ENCODE measurements at regions not wholly inside any gene's neighbourhood (a gene's known extent, or its start where the extent isn't known, plus 50 kb on each side); places are given as distances from the start of the nearest gene placed in this dataset.
"Not testable (repeated sequence)": the region's sequence is repeated elsewhere in the genome, so short reads cannot be mapped to it uniquely, and the experiment has no call there.

- no peaks in the 10 kb centered on the region for H3K4me1 ChIP-seq (ENCODE audit: control insufficient read depth in 3 of 3, insufficient read depth in 2 of 3, low read depth in 1 of 3, low read length in 2 of 3)
- H3K27ac ChIP-seq (ENCODE audit: low read depth in 1 of 3, low read length in 2 of 3) = no peak overlapping the region
- DNase-seq = no peak
- WGBS, 3 donors = 60 to 70% (median 64%) methylated on average over 5 of the region's 5 CpGs
- no peaks in the 10 kb centered on the region for H3K36me3 ChIP-seq (ENCODE audit: control insufficient read depth in 3 of 3, insufficient read depth in 2 of 3, low read depth in 1 of 3, low read length in 3 of 3)
- FAIRE-seq = no peak
- no peak overlapping the region for H3K4me3 ChIP-seq (ENCODE audit: low read depth in 1 of 3, low read length in 3 of 3)
- peaks cover 0 to 5% (median 2%) of the 10 kb centered on the region in 3 donors for H3K27me3 ChIP-seq (ENCODE audit: control insufficient read depth in 3 of 3, insufficient read depth in 3 of 3, low read length in 3 of 3)
- H3K9me3 ChIP-seq (ENCODE audit: control insufficient read depth in 2 of 2, insufficient read depth in 1 of 2, low read depth in 1 of 2, low read length in 1 of 2) = no peaks in the 10 kb centered on the region
These were observed 127.2 kb upstream of the PODXL start for GRCh38 chr7:131683536-131684125.

GRCh38 chr7:131681961-131682360 is 125.5 kb upstream of the PODXL start:
- Histone ChIP-seq H3K36me3 (ENCODE audit: control insufficient read depth in 3 of 3, insufficient read depth in 2 of 3, low read depth in 1 of 3, low read length in 3 of 3) (no peaks in the 10 kb centered on the region), H3K9me3 (ENCODE audit: control insufficient read depth in 2 of 2, insufficient read depth in 1 of 2, low read depth in 1 of 2, low read length in 1 of 2) (no peaks in the 10 kb centered on the region), H3K4me1 (ENCODE audit: control insufficient read depth in 3 of 3, insufficient read depth in 2 of 3, low read depth in 1 of 3, low read length in 2 of 3) (no peaks in the 10 kb centered on the region), H3K4me3 (ENCODE audit: low read depth in 1 of 3, low read length in 3 of 3) (no peak overlapping the region), H3K27me3 (ENCODE audit: control insufficient read depth in 3 of 3, insufficient read depth in 3 of 3, low read length in 3 of 3) (peaks cover 0 to 5% (median 2%) of the 10 kb centered on the region in 3 donors), H3K27ac (ENCODE audit: low read depth in 1 of 3, low read length in 2 of 3) (no peak overlapping the region)
- FAIRE-seq (no peak), DNase-seq (no peak)
- 0 to 39% (median 32%) methylated on average over 1 of the region's 1 CpG for whole genome bisulfite sequencing, 3 donors

GRCh38 chr7:131679071-131679470 is 122.6 kb upstream of the PODXL start:
- not testable (repeated sequence) for H3K9me3 ChIP-seq (ENCODE audit: control insufficient read depth in 2 of 2, insufficient read depth in 1 of 2, low read depth in 1 of 2, low read length in 1 of 2); DNase-seq; H3K4me1 ChIP-seq (ENCODE audit: control insufficient read depth in 3 of 3, insufficient read depth in 2 of 3, low read depth in 1 of 3, low read length in 2 of 3); FAIRE-seq; H3K4me3 ChIP-seq (ENCODE audit: low read depth in 1 of 3, low read length in 3 of 3); H3K36me3 ChIP-seq (ENCODE audit: control insufficient read depth in 3 of 3, insufficient read depth in 2 of 3, low read depth in 1 of 3, low read length in 3 of 3); H3K27me3 ChIP-seq (ENCODE audit: control insufficient read depth in 3 of 3, insufficient read depth in 3 of 3, low read length in 3 of 3); H3K27ac ChIP-seq (ENCODE audit: low read depth in 1 of 3, low read length in 2 of 3)
- WGBS, 3 donors = 60 to 78% (median 66%) methylated on average over 8 of the region's 8 CpGs

DNA sequence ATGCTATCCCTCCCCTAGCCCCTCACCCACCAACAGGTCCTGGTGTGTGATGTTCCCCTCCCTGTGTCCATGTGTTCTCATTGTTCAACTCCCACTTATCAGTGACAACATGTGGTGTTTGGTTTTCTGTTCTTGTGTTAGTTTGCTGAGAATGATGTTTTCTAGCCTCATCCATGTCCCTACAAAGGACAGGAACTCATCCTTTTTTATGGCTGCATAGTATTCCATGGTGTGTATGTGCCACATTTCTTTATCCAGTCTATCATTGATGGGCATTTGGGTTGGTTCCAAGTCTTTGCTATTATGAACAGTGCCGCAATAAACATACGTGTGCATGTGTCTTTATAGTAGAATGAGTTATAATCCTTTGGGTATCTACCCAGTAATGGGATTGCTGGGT is 120.4 kb upstream of the PODXL start:
- H3K9me3 ChIP-seq (ENCODE audit: control insufficient read depth in 2 of 2, insufficient read depth in 1 of 2, low read depth in 1 of 2, low read length in 1 of 2); FAIRE-seq; H3K36me3 ChIP-seq (ENCODE audit: control insufficient read depth in 3 of 3, insufficient read depth in 2 of 3, low read depth in 1 of 3, low read length in 3 of 3); DNase-seq; H3K27ac ChIP-seq (ENCODE audit: low read depth in 1 of 3, low read length in 2 of 3); H3K27me3 ChIP-seq (ENCODE audit: control insufficient read depth in 3 of 3, insufficient read depth in 3 of 3, low read length in 3 of 3); H3K4me3 ChIP-seq (ENCODE audit: low read depth in 1 of 3, low read length in 3 of 3); H3K4me1 ChIP-seq (ENCODE audit: control insufficient read depth in 3 of 3, insufficient read depth in 2 of 3, low read depth in 1 of 3, low read length in 2 of 3): not testable (repeated sequence)
- 85 to 98% (median 93%) methylated on average over 2 of the region's 2 CpGs for WGBS, 3 donors

DNA sequence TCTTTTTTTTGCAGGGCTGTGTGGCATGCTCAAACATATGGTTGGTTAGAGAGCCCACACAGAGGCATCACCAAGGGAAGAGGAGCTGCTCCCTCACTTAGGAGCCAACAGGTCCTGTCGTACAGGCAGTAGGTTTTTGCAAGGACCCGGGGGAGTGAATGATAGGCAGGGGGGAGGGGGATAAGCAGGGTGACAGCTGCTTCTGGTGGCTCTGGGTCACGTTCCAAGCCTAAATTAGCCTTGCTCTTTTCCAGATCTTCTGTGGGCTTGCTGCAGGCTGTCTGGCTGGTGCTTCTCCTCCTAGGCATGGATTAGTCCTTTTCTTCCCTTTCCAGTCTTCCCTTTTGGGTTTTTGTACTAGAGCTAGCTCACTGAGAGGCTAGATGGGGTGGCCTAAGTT is 117.7 kb upstream of the PODXL start:
- FAIRE-seq = no peak
- Histone ChIP-seq H3K27ac (ENCODE audit: low read depth in 1 of 3, low read length in 2 of 3) (no peak overlapping the region), H3K9me3 (ENCODE audit: control insufficient read depth in 2 of 2, insufficient read depth in 1 of 2, low read depth in 1 of 2, low read length in 1 of 2) (no peaks in the 10 kb centered on the region), H3K36me3 (ENCODE audit: control insufficient read depth in 3 of 3, insufficient read depth in 2 of 3, low read depth in 1 of 3, low read length in 3 of 3) (no peaks in the 10 kb centered on the region), H3K4me3 (ENCODE audit: low read depth in 1 of 3, low read length in 3 of 3) (no peak overlapping the region), H3K27me3 (ENCODE audit: control insufficient read depth in 3 of 3, insufficient read depth in 3 of 3, low read length in 3 of 3) (peaks cover 0 to 9% (median 4%) of the 10 kb centered on the region in 3 donors), H3K4me1 (ENCODE audit: control insufficient read depth in 3 of 3, insufficient read depth in 2 of 3, low read depth in 1 of 3, low read length in 2 of 3) (no peaks in the 10 kb centered on the region)
- no peak for DNase-seq
- WGBS, 3 donors = 33 to 36% (median 35%) methylated on average over 3 of the region's 3 CpGs

GRCh38 chr7:131673576-131673975 is 117.1 kb upstream of the PODXL start:
- 50 to 76% (median 52%) methylated on average over 3 of the region's 3 CpGs for WGBS, 3 donors
- FAIRE-seq = no peak

GRCh38 chr7:131670406-131670805 is 114.0 kb upstream of the PODXL start:
- H3K27ac ChIP-seq (ENCODE audit: low read depth in 1 of 3, low read length in 2 of 3) = no peak overlapping the region
- H3K27me3 ChIP-seq (ENCODE audit: control insufficient read depth in 3 of 3, insufficient read depth in 3 of 3, low read length in 3 of 3) = peaks cover 0 to 12% (median 7%) of the 10 kb centered on the region in 3 donors
- H3K36me3 ChIP-seq (ENCODE audit: control insufficient read depth in 3 of 3, insufficient read depth in 2 of 3, low read depth in 1 of 3, low read length in 3 of 3) = no peaks in the 10 kb centered on the region
- H3K4me3 ChIP-seq (ENCODE audit: low read depth in 1 of 3, low read length in 3 of 3) = no peak overlapping the region
- no peak for DNase-seq
- no peaks in the 10 kb centered on the region for H3K4me1 ChIP-seq (ENCODE audit: control insufficient read depth in 3 of 3, insufficient read depth in 2 of 3, low read depth in 1 of 3, low read length in 2 of 3)
- FAIRE-seq = no peak
- peaks cover 0 to 4% of the 10 kb centered on the region in 2 donors for H3K9me3 ChIP-seq (ENCODE audit: control insufficient read depth in 2 of 2, insufficient read depth in 1 of 2, low read depth in 1 of 2, low read length in 1 of 2)
- WGBS, 3 donors = 80 to 91% (median 80%) methylated on average over 2 of the region's 2 CpGs

More at GRCh38 chr7:131673576-131673975, 117.1 kb upstream of the PODXL start:
- Histone ChIP-seq H3K4me3 (ENCODE audit: low read depth in 1 of 3, low read length in 3 of 3) (no peak overlapping the region), H3K27me3 (ENCODE audit: control insufficient read depth in 3 of 3, insufficient read depth in 3 of 3, low read length in 3 of 3) (peaks cover 0 to 9% (median 4%) of the 10 kb centered on the region in 3 donors), H3K9me3 (ENCODE audit: control insufficient read depth in 2 of 2, insufficient read depth in 1 of 2, low read depth in 1 of 2, low read length in 1 of 2) (no peaks in the 10 kb centered on the region), H3K36me3 (ENCODE audit: control insufficient read depth in 3 of 3, insufficient read depth in 2 of 3, low read depth in 1 of 3, low read length in 3 of 3) (no peaks in the 10 kb centered on the region), H3K27ac (ENCODE audit: low read depth in 1 of 3, low read length in 2 of 3) (no peak overlapping the region), H3K4me1 (ENCODE audit: control insufficient read depth in 3 of 3, insufficient read depth in 2 of 3, low read depth in 1 of 3, low read length in 2 of 3) (no peaks in the 10 kb centered on the region)
- DNase-seq = no peak

GRCh38 chr7:131667699-131668098 is 111.3 kb upstream of the PODXL start:
- Histone ChIP-seq H3K4me3 (ENCODE audit: low read depth in 1 of 3, low read length in 3 of 3) (no peak overlapping the region), H3K4me1 (ENCODE audit: control insufficient read depth in 3 of 3, insufficient read depth in 2 of 3, low read depth in 1 of 3, low read length in 2 of 3) (no peaks in the 10 kb centered on the region), H3K27ac (ENCODE audit: low read depth in 1 of 3, low read length in 2 of 3) (no peak overlapping the region), H3K36me3 (ENCODE audit: control insufficient read depth in 3 of 3, insufficient read depth in 2 of 3, low read depth in 1 of 3, low read length in 3 of 3) (no peaks in the 10 kb centered on the region), H3K9me3 (ENCODE audit: control insufficient read depth in 2 of 2, insufficient read depth in 1 of 2, low read depth in 1 of 2, low read length in 1 of 2) (peaks cover 0 to 4% of the 10 kb centered on the region in 2 donors), H3K27me3 (ENCODE audit: control insufficient read depth in 3 of 3, insufficient read depth in 3 of 3, low read length in 3 of 3) (peaks cover 0 to 5% (median 5%) of the 10 kb centered on the region in 3 donors)
- DNase-seq (no peak), FAIRE-seq (no peak)
- WGBS, 3 donors = 72 to 78% (median 74%) methylated on average over 4 of the region's 4 CpGs

DNA sequence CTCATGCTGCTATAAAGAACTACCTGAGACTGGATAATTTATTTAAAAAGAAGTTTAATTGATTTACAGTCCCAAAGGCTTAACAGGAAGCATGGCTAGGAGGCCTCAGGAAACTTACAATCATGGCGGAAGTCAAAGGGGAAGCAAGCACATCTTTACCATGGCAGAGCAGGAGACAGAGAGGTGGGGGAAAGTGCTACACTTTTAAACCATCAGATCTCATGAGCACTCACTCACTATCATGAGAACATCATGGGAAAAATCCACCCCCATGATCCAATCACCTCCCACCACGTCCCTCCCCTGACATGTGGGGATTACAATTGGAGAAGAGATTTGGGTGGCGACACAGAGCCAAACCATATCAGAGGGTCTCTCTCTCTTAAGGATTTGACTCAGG is 108.6 kb upstream of the PODXL start:
- Histone ChIP-seq H3K27me3 (ENCODE audit: control insufficient read depth in 3 of 3, insufficient read depth in 3 of 3, low read length in 3 of 3) (peaks cover 0 to 3% (median 3%) of the 10 kb centered on the region in 3 donors), H3K36me3 (ENCODE audit: control insufficient read depth in 3 of 3, insufficient read depth in 2 of 3, low read depth in 1 of 3, low read length in 3 of 3) (no peaks in the 10 kb centered on the region), H3K27ac (ENCODE audit: low read depth in 1 of 3, low read length in 2 of 3) (no peak overlapping the region), H3K4me3 (ENCODE audit: low read depth in 1 of 3, low read length in 3 of 3) (no peak overlapping the region), H3K9me3 (ENCODE audit: control insufficient read depth in 2 of 2, insufficient read depth in 1 of 2, low read depth in 1 of 2, low read length in 1 of 2) (peaks cover 0 to 4% of the 10 kb centered on the region in 2 donors), H3K4me1 (ENCODE audit: control insufficient read depth in 3 of 3, insufficient read depth in 2 of 3, low read depth in 1 of 3, low read length in 2 of 3) (no peaks in the 10 kb centered on the region)
- FAIRE-seq = no peak
- WGBS, 3 donors = 76 to 80% (median 76%) methylated on average over 3 of the region's 3 CpGs
- no peak for DNase-seq

Measured in small intestine (tissue), 7 donors.